Sigmoid colon (tissue), 6 donors: ENCODE measurements at regions not wholly inside any gene's neighbourhood (a gene's known extent, or its start where the extent isn't known, plus 50 kb on each side); places are given as distances from the start of the nearest gene placed in this dataset.

Experiments used
- DNase-seq: peaks from one replicate; pipeline ENCODE4 v3.0.0-alpha.2; 2019
- H3K27ac ChIP-seq, 4 donors: fragments of 200-600 bp; sonication (generic); one replicate each; pipeline ENCODE4 v1.5.1; 2016 to 2019; ENCODE audit warnings: mild to moderate bottlenecking in 1 of 4
- H3K27me3 ChIP-seq, 3 donors: fragments of 200-600 bp; sonication (generic); one replicate each; pipeline ENCODE4 v1.5.1; 2019; ENCODE audit warnings: mild to moderate bottlenecking in 1 of 3
- H3K36me3 ChIP-seq, 4 donors: fragments of 200-600 bp; sonication (generic); one replicate each; pipeline ENCODE4 v1.5.1; 2016 to 2019
- H3K4me1 ChIP-seq, 4 donors: fragments of 200-600 bp; sonication (generic); one replicate each; pipeline ENCODE4 v1.5.1; 2017 to 2019
- H3K4me3 ChIP-seq, 4 donors: fragments of 200-600 bp; sonication (generic); one replicate each; pipeline ENCODE4 v1.5.1; 2017 to 2019; ENCODE audit warnings: mild to moderate bottlenecking in 2 of 4, moderate library complexity in 1 of 4
- H3K9me3 ChIP-seq, 4 donors: fragments of 200-600 bp in 3 of 4; sonication (generic) in 3 of 4; one replicate each; pipeline versions ENCODE4 v1.5.1 to v1.6.1; 2013 to 2019
- CTCF ChIP-seq, 4 experiments: fragments of 450-650 bp in 3 of 4; fragments of 200-600 bp in 1 of 4; IDR thresholded peaks; one replicate each; pipeline ENCODE4 v1.5.1; 2016 to 2019; ENCODE audit warnings: antibody characterized with exemption in 4 of 4, mild to moderate bottlenecking in 3 of 4, moderate library complexity in 2 of 4
- EP300 ChIP-seq, 4 donors: sonication (generic); formaldehyde crosslinking; IDR thresholded peaks; one replicate each; pipeline ENCODE4 v1.6.1; 2017; ENCODE audit warnings: antibody characterized with exemption in 4 of 4
- POLR2A ChIP-seq, 2 donors: fragments of 450-650 bp; IDR thresholded peaks; one replicate each; pipeline ENCODE4 v1.6.1; 2016; ENCODE audit warnings: antibody characterized with exemption in 2 of 2, mild to moderate bottlenecking in 2 of 2, moderate library complexity in 2 of 2
- POLR2AphosphoS5 ChIP-seq, 4 donors: sonication (generic); formaldehyde crosslinking; IDR thresholded peaks; one replicate each; pipeline ENCODE4 v1.6.1; 2017; ENCODE audit warnings: antibody characterized with exemption in 4 of 4
- WGBS, 2 donors: extraction: QIAGEN DNeasy Blood & Tissue Kit; methylation state at CpG; one replicate each; pipeline ENCODE4 v1.1.7; 2013; 5-methylcytosine and 5-hydroxymethylcytosine counted together
- intact Hi-C: fragments of 100-400 bp; cut with DNase I; formaldehyde crosslinking; loops from one replicate; pipeline ENCODE4 v1.15.1; 2023
- donor health status: healthy with polysubstance abuse.
- donor health status: healthy.

- no peaks in the 10 kb centered on the region for H3K27me3 ChIP-seq
These were observed 210.9 kb downstream of the LTN1 start for GRCh38 chr21:28781602-28782276.

GRCh38 chr21:28779914-28780313 is 212.8 kb downstream of the LTN1 start:
- Histone ChIP-seq H3K4me1 (no peaks in the 10 kb centered on the region), H3K27me3 (no peaks in the 10 kb centered on the region), H3K9me3 (no peaks in the 10 kb centered on the region), H3K4me3 (no peak overlapping the region), H3K27ac (no peak overlapping the region), H3K36me3 (no peaks in the 10 kb centered on the region)
- intact Hi-C loops = no loop called here
- no peak for TF ChIP-seq POLR2A (IDR thresholded peaks at IDR 0.05)
- TF ChIP-seq POLR2AphosphoS5 (IDR thresholded peaks at IDR 0.05) = no peak
- TF ChIP-seq CTCF (IDR thresholded peaks at IDR 0.05) = no peak
- no peak for TF ChIP-seq EP300 (IDR thresholded peaks at IDR 0.05)
- DNase-seq = no peak

More at GRCh38 chr21:28781602-28782276, 210.9 kb downstream of the LTN1 start:
- intact Hi-C loops = no loop called here
- H3K4me1 ChIP-seq = no peaks in the 10 kb centered on the region
- TF ChIP-seq CTCF (IDR thresholded peaks at IDR 0.05) (peak in 1 of 4 experiments; percentile 22), POLR2AphosphoS5 (IDR thresholded peaks at IDR 0.05) (no peak), EP300 (IDR thresholded peaks at IDR 0.05) (no peak), POLR2A (IDR thresholded peaks at IDR 0.05) (no peak)
- H3K36me3 ChIP-seq = no peaks in the 10 kb centered on the region
- H3K9me3 ChIP-seq = no peaks in the 10 kb centered on the region
- no peak overlapping the region for H3K27ac ChIP-seq
- no peak overlapping the region for H3K4me3 ChIP-seq
- no peak for DNase-seq

DNA sequence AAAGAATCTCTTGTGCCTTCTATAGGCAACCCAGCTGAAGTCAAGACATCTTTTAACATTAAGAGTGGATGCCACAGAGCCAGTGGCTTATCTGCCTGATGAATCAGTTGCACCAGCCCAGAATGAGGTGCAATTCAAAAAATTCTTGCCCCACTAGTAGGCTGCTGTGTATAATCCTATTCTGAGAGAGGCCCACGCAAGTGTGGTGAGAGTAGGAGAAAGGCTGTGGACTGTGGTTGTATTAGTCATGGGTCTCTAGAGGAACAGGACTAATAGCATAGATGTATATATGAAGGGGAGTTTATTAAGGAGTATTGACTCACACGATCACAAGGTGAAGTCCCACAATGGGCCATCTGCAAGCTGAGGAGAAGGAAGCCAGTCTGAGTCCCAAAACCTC is 216.4 kb downstream of the LTN1 start:
- no peaks in the 10 kb centered on the region for H3K36me3 ChIP-seq
- H3K4me3 ChIP-seq = no peak overlapping the region
- TF ChIP-seq CTCF (IDR thresholded peaks at IDR 0.05) (no peak), POLR2AphosphoS5 (IDR thresholded peaks at IDR 0.05) (no peak), EP300 (IDR thresholded peaks at IDR 0.05) (no peak), POLR2A (IDR thresholded peaks at IDR 0.05) (no peak)
- intact Hi-C loops = no loop called here
- peaks cover 0 to 27% (median 21%) of the 10 kb centered on the region in 4 donors for H3K4me1 ChIP-seq
- DNase-seq = no peak
- H3K9me3 ChIP-seq = no peaks in the 10 kb centered on the region
- 91 to 93% methylated on average over 2 of the region's 2 CpGs for WGBS, 2 donors
- peak overlapping the region in 1 of 4 donors; percentile 86 for H3K27ac ChIP-seq
- H3K27me3 ChIP-seq = no peaks in the 10 kb centered on the region

- intact Hi-C loops = no loop called here
- H3K27ac ChIP-seq = peak overlapping the region in 1 of 4 donors; percentile 86
- H3K36me3 ChIP-seq = no peaks in the 10 kb centered on the region
- no peak for TF ChIP-seq EP300 (IDR thresholded peaks at IDR 0.05)
- TF ChIP-seq POLR2A (IDR thresholded peaks at IDR 0.05) = no peak
- no peak for TF ChIP-seq CTCF (IDR thresholded peaks at IDR 0.05)
- no peak overlapping the region for H3K4me3 ChIP-seq
- H3K27me3 ChIP-seq = no peaks in the 10 kb centered on the region
- DNase-seq = no peak
- H3K4me1 ChIP-seq = peaks cover 0 to 39% (median 29%) of the 10 kb centered on the region in 4 donors
- H3K9me3 ChIP-seq = no peaks in the 10 kb centered on the region
- WGBS, 2 donors = 73 to 79% methylated on average over 2 of the region's 2 CpGs
These were observed 217.6 kb downstream of the LTN1 start for GRCh38 chr21:28775071-28775470.

GRCh38 chr21:28773036-28773435 is 219.6 kb downstream of the LTN1 start:
- no peak for TF ChIP-seq POLR2AphosphoS5 (IDR thresholded peaks at IDR 0.05)
- no peak for TF ChIP-seq CTCF (IDR thresholded peaks at IDR 0.05)
- TF ChIP-seq EP300 (IDR thresholded peaks at IDR 0.05) = no peak
- TF ChIP-seq POLR2A (IDR thresholded peaks at IDR 0.05) = no peak

More at GRCh38 chr21:28773036-28773435, 219.6 kb downstream of the LTN1 start:
- Histone ChIP-seq H3K27ac (peak overlapping the region in 3 of 4 donors; percentile 77 to 86 (median 84)), H3K9me3 (no peaks in the 10 kb centered on the region), H3K27me3 (no peaks in the 10 kb centered on the region), H3K4me3 (no peak overlapping the region), H3K4me1 (peaks cover 0 to 53% (median 35%) of the 10 kb centered on the region in 4 donors), H3K36me3 (no peaks in the 10 kb centered on the region)
- 85 to 89% methylated on average over 2 of the region's 2 CpGs for WGBS, 2 donors
- DNase-seq = no peak
- intact Hi-C loops = no loop called here
